ENCODE measurements at regions not wholly inside any gene's neighbourhood (a gene's known extent, or its start where the extent isn't known, plus 50 kb on each side); places are given as distances from the start of the nearest gene placed in this dataset.

GRCh38 chr1:191542444-191542843 is 615.8 kb upstream of the RGS18 start:
- intact Hi-C loops (cut with DNase I): no loop called here
- H3K9me3 ChIP-seq: no peaks in the 10 kb centered on the region
- H3K27me3 ChIP-seq: no peaks in the 10 kb centered on the region
- H3K4me3 ChIP-seq: no peak overlapping the region
- no peak overlapping the region for H3K27ac ChIP-seq
- TF ChIP-seq POLR2AphosphoS5 (IDR thresholded peaks at IDR 0.05) (no peak), EP300 (IDR thresholded peaks at IDR 0.05) (no peak), CTCF (IDR thresholded peaks at IDR 0.05) (no peak), POLR2A (IDR thresholded peaks at IDR 0.05) (no peak)
- no peaks in the 10 kb centered on the region for H3K36me3 ChIP-seq
- DNase-seq: no peak
- H3K4me1 ChIP-seq: no peaks in the 10 kb centered on the region

DNA sequence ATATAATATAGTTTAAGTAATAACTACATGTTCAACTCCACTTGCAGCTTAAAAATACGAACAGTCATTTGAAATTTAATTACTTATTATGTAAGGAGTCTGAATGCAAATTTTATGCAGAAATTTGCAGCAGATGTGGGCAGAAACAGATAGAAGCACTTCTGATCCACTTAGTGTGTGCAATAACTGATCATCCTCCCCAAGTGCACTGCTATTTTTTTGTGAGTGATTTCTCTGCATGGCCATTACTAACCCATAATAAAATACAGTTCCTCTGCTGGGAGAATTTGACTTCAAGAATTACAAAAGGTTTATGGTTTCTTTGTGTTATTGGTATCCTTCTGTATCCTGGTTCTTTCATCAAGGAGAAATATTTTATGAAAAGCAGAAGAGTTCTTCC is 611.5 kb upstream of the RGS18 start:
- Histone ChIP-seq H3K9me3 (no peaks in the 10 kb centered on the region), H3K27ac (no peak overlapping the region), H3K27me3 (no peaks in the 10 kb centered on the region), H3K4me3 (no peak overlapping the region), H3K4me1 (no peaks in the 10 kb centered on the region), H3K36me3 (no peaks in the 10 kb centered on the region)
- no peak for DNase-seq
- WGBS, 2 donors: 38 to 69% methylated on average over 1 of the region's 1 CpG
- TF ChIP-seq POLR2AphosphoS5 (IDR thresholded peaks at IDR 0.05): no peak
- no peak for TF ChIP-seq CTCF (IDR thresholded peaks at IDR 0.05)
- TF ChIP-seq EP300 (IDR thresholded peaks at IDR 0.05): no peak
- no peak for TF ChIP-seq POLR2A (IDR thresholded peaks at IDR 0.05)
- intact Hi-C loops (cut with DNase I): no loop called here

- intact Hi-C loops (cut with DNase I): no loop called here
- Histone ChIP-seq H3K9me3 (no peaks in the 10 kb centered on the region), H3K27ac (no peak overlapping the region), H3K27me3 (no peaks in the 10 kb centered on the region), H3K4me1 (no peaks in the 10 kb centered on the region), H3K4me3 (no peak overlapping the region), H3K36me3 (no peaks in the 10 kb centered on the region)
- 52 to 80% methylated on average over 2 of the region's 2 CpGs for WGBS, 2 donors
- no peak for TF ChIP-seq CTCF (IDR thresholded peaks at IDR 0.05)
- TF ChIP-seq EP300 (IDR thresholded peaks at IDR 0.05): no peak
- no peak for TF ChIP-seq POLR2A (IDR thresholded peaks at IDR 0.05)
- no peak for TF ChIP-seq POLR2AphosphoS5 (IDR thresholded peaks at IDR 0.05)
- DNase-seq: no peak
These were observed 607.2 kb upstream of the RGS18 start for GRCh38 chr1:191551019-191551418.

DNA sequence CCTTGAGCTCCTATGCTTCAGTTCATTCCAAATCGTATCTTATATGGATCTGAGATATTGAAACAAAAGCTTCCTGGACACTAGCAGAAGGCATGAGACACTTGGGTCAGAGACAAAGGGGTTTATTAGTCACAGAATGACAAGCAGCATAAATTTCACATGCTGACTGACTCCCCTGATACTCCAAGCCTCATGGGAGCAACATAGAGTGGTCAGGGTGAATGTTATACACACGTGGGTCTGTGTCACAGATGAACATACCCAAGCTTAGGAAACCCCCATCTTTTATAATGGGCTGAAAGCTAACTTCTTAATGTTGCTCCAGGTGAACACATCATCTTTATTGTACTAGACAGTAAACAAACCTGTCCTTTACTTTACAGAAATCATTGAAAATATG is 599.9 kb upstream of the RGS18 start:
- Histone ChIP-seq H3K36me3 (no peaks in the 10 kb centered on the region), H3K4me1 (no peaks in the 10 kb centered on the region), H3K9me3 (no peaks in the 10 kb centered on the region), H3K4me3 (no peak overlapping the region), H3K27me3 (no peaks in the 10 kb centered on the region), H3K27ac (no peak overlapping the region)
- DNase-seq: no peak
- intact Hi-C loops (cut with DNase I): no loop called here
- WGBS, 2 donors: 40 to 73% methylated on average over 2 of the region's 2 CpGs
- TF ChIP-seq POLR2AphosphoS5 (IDR thresholded peaks at IDR 0.05) (no peak), CTCF (IDR thresholded peaks at IDR 0.05) (no peak), EP300 (IDR thresholded peaks at IDR 0.05) (no peak), POLR2A (IDR thresholded peaks at IDR 0.05) (no peak)

DNA sequence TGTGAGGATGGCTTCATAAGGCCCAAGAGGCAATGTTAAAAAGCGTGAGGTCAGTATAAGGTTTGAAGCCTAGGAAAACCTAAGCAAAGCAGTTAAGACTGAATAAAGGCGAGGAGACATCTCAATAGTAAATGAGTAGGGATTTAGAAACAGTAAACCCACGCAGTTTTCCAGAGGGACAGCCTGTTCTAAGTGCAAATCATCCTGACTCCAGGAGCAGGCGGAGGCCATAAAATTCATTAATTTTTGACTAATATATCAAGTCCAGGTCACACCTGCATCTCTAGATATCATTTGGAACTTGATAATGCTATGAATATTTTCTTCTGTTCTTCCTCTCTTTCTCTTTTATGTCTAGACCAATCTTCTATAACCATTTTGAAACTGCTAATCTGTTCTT is 597.0 kb upstream of the RGS18 start:
- TF ChIP-seq CTCF (IDR thresholded peaks at IDR 0.05): no peak
- TF ChIP-seq EP300 (IDR thresholded peaks at IDR 0.05): no peak
- TF ChIP-seq POLR2AphosphoS5 (IDR thresholded peaks at IDR 0.05): no peak
- TF ChIP-seq POLR2A (IDR thresholded peaks at IDR 0.05): no peak
- intact Hi-C loops (cut with DNase I): no loop called here
- no peaks in the 10 kb centered on the region for H3K27me3 ChIP-seq
- H3K27ac ChIP-seq: no peak overlapping the region
- 46 to 69% methylated on average over 4 of the region's 4 CpGs for whole genome bisulfite sequencing, 2 donors
- no peak overlapping the region for H3K4me3 ChIP-seq
- no peaks in the 10 kb centered on the region for H3K4me1 ChIP-seq
- no peak for DNase-seq
- H3K9me3 ChIP-seq: no peaks in the 10 kb centered on the region
- no peaks in the 10 kb centered on the region for H3K36me3 ChIP-seq
